Keratinocyte (primary cell): ENCODE measurements at regions not wholly inside any gene's neighbourhood (a gene's known extent, or its start where the extent isn't known, plus 50 kb on each side); places are given as distances from the start of the nearest gene placed in this dataset.

Experiments
- DNase-seq: peaks from one replicate; pipeline ENCODE4 v3.0.0-alpha.2; 2011; ENCODE audit warnings: low read depth, missing footprints, low spot score
- FAIRE-seq: peaks from 2 replicates; lab custom pipeline; 2011; peaks lifted over from hg19 to GRCh38; lab: Jason Lieb, UNC
- H2AFZ ChIP-seq: 2 replicates; pipeline ENCODE4 v1.6.0; 2012; ENCODE audit warnings: low read length, control low read depth, inconsistent platforms; ENCODE audit not compliant: control insufficient read depth
- H3K27ac ChIP-seq: 2 replicates; pipeline ENCODE4 v1.5.1; 2011; ENCODE audit warnings: low read length; ENCODE audit not compliant: control insufficient read depth, insufficient read depth
- H3K27me3 ChIP-seq: 3 replicates; pipeline ENCODE4 v1.6.0; 2011; ENCODE audit warnings: low read length; ENCODE audit not compliant: control insufficient read depth, insufficient read depth; ENCODE audit errors: extremely low read depth
- H3K36me3 ChIP-seq, 2 experiments: 2 replicates in 1 of 2; 3 replicates in 1 of 2; pipeline ENCODE4 v1.5.1; 2011; ENCODE audit warnings: low read length in 2 of 2, mild to moderate bottlenecking in 1 of 2; ENCODE audit not compliant: control insufficient read depth in 2 of 2, insufficient read depth in 2 of 2; ENCODE audit errors: extremely low read depth in 1 of 2
- H3K4me1 ChIP-seq: 3 replicates; pipeline ENCODE4 v1.5.1; 2011; ENCODE audit warnings: low read length; ENCODE audit not compliant: control insufficient read depth, insufficient read depth; ENCODE audit errors: extremely low read depth
- H3K4me2 ChIP-seq: 3 replicates; pipeline ENCODE4 v1.6.0; 2011; ENCODE audit warnings: low read depth, low read length; ENCODE audit not compliant: control insufficient read depth, insufficient read depth; ENCODE audit errors: extremely low read depth
- H3K4me3 ChIP-seq, 3 experiments: fragments of 200-600 bp in 1 of 3; sonication (generic) in 1 of 3; 2 replicates in 2 of 3; 3 replicates in 1 of 3; pipeline ENCODE4 v1.5.1; 2011 to 2016; ENCODE audit warnings: low read length in 3 of 3, mild to moderate bottlenecking in 3 of 3, control low read depth in 2 of 3, inconsistent platforms in 1 of 3, low read depth in 1 of 3, mixed read lengths in 1 of 3, mixed run types in 1 of 3, moderate library complexity in 1 of 3; ENCODE audit not compliant: control insufficient read depth in 2 of 3, insufficient read depth in 2 of 3; ENCODE audit errors: extremely low read depth in 1 of 3
- H3K79me2 ChIP-seq: 2 replicates; pipeline ENCODE4 v1.6.0; 2012; ENCODE audit warnings: low read length; ENCODE audit not compliant: control insufficient read depth, insufficient read depth
- H3K9ac ChIP-seq: 3 replicates; pipeline ENCODE4 v1.6.0; 2011; ENCODE audit warnings: low read length; ENCODE audit not compliant: control insufficient read depth, insufficient read depth; ENCODE audit errors: extremely low read depth
- H3K9me1 ChIP-seq: 3 replicates; pipeline ENCODE4 v1.6.0; 2011; ENCODE audit warnings: low read length; ENCODE audit not compliant: control insufficient read depth, insufficient read depth; ENCODE audit errors: extremely low read depth
- H3K9me3 ChIP-seq: 2 replicates; pipeline ENCODE4 v1.5.1; 2012; ENCODE audit warnings: low read depth, low read length; ENCODE audit not compliant: control insufficient read depth
- H4K20me1 ChIP-seq: 3 replicates; pipeline ENCODE4 v1.6.0; 2011; ENCODE audit warnings: low read length; ENCODE audit not compliant: control insufficient read depth, insufficient read depth; ENCODE audit errors: extremely low read depth
- CTCF ChIP-seq, 3 experiments: IDR thresholded peaks in 1 of 3; conservative IDR thresholded peaks in 1 of 3; optimal IDR thresholded peaks in 1 of 3; 2 replicates in 2 of 3; 3 replicates in 1 of 3; pipeline versions ENCODE3 to v1.5.1; 2011; ENCODE audit warnings: low read length in 3 of 3, mild to moderate bottlenecking in 3 of 3, moderate library complexity in 2 of 3, control low read depth in 1 of 3, inconsistent platforms in 1 of 3; ENCODE audit not compliant: insufficient read depth in 2 of 3; ENCODE audit errors: extremely low read depth in 1 of 3
- EZH2 ChIP-seq: IDR thresholded peaks from one replicate; pipeline ENCODE4 v1.6.1; 2012; ENCODE audit warnings: inconsistent platforms, mild to moderate bottlenecking, low read length, moderate library complexity
- dilution Hi-C: fragments of 300-500 bp; cut with MboI; formaldehyde crosslinking; loops from one replicate; pipeline ENCODE4 v1.7.0; 2020; ENCODE audit warnings: low sequenced_read_pairs; ENCODE audit not compliant: extremely low pct_ligation_motif_present

GRCh38 chr1:55347041-55347440 is 131.9 kb upstream of the USP24 start:
- Histone ChIP-seq H2AFZ (no peak overlapping the region), H3K9me1 (no peaks in the 10 kb centered on the region), H4K20me1 (no peaks in the 10 kb centered on the region), H3K36me3 (no peaks in the 10 kb centered on the region), H3K4me1 (no peaks in the 10 kb centered on the region), H3K4me3 (no peak overlapping the region), H3K9me3 (no peaks in the 10 kb centered on the region), H3K79me2 (no peaks in the 10 kb centered on the region), H3K4me2 (no peak overlapping the region), H3K27ac (no peak overlapping the region), H3K9ac (no peak overlapping the region), H3K27me3 (no peaks in the 10 kb centered on the region)
- FAIRE-seq (no peak), DNase-seq (no peak)
- dilution Hi-C loops = no loop called here
- TF ChIP-seq CTCF (optimal IDR thresholded peaks at IDR 0.05 in 1 of 3, IDR thresholded peaks at IDR 0.05 in 1 of 3, conservative IDR thresholded peaks at IDR 0.05 in 1 of 3; ENCODE audit: extremely low read depth in 1 of 3, insufficient read depth in 2 of 3, low read length in 3 of 3) (no peak), EZH2 (no peak)

DNA sequence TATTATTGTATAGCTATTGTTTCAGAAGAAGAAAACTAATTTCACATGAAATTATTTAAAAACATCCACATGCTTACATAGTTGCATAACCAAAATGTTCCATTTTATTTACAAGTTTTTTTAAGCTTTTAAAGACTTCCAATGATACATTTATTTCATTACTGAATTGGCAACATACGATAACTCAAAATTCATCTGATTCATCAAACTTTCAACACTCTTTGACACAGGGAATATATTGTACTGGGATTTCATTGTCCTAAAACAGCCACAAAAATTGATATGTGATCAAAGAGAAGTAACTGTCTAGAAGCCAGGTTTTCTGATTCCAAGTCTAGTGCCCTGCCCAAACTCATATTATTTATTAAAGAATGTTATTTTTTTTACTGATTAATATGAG is 131.4 kb upstream of the USP24 start:
- H3K9ac ChIP-seq = no peak overlapping the region
- H3K79me2 ChIP-seq = no peaks in the 10 kb centered on the region
- no peak overlapping the region for H2AFZ ChIP-seq
- no peak for FAIRE-seq
- H3K4me2 ChIP-seq = no peak overlapping the region
- no peaks in the 10 kb centered on the region for H3K27me3 ChIP-seq
- H3K9me1 ChIP-seq = no peaks in the 10 kb centered on the region
- H3K4me1 ChIP-seq = no peaks in the 10 kb centered on the region
- no peaks in the 10 kb centered on the region for H4K20me1 ChIP-seq
- H3K9me3 ChIP-seq = no peaks in the 10 kb centered on the region
- dilution Hi-C loops = no loop called here
- H3K36me3 ChIP-seq = no peaks in the 10 kb centered on the region
- H3K4me3 ChIP-seq = no peak overlapping the region
- DNase-seq = no peak
- H3K27ac ChIP-seq = no peak overlapping the region
- TF ChIP-seq CTCF (optimal IDR thresholded peaks at IDR 0.05 in 1 of 3, IDR thresholded peaks at IDR 0.05 in 1 of 3, conservative IDR thresholded peaks at IDR 0.05 in 1 of 3; ENCODE audit: extremely low read depth in 1 of 3, insufficient read depth in 2 of 3, low read length in 3 of 3) (no peak), EZH2 (no peak)
